ENCODE measurements at regions not wholly inside any gene's neighbourhood (a gene's known extent, or its start where the extent isn't known, plus 50 kb on each side); places are given as distances from the start of the nearest gene placed in this dataset.

GRCh38 chr17:79680318-79680695 is 50.4 kb upstream of the ENPP7 start:
- DNase-seq (ENCODE audit: low spot score) = no peak

- no peak for DNase-seq (ENCODE audit: low spot score)
Observed at GRCh38 chr17:79679631-79680317, 51.0 kb upstream of the ENPP7 start.

- no peak for DNase-seq (ENCODE audit: low spot score)
Observed at GRCh38 chr17:79678736-79679255, 51.9 kb upstream of the ENPP7 start.

- DNase-seq (ENCODE audit: low spot score) = no peak
Observed at GRCh38 chr17:79678091-79678735, 52.5 kb upstream of the ENPP7 start.

- no peak for DNase-seq (ENCODE audit: low spot score)
Observed at GRCh38 chr17:79677646-79678045, 53.1 kb upstream of the ENPP7 start.

GRCh38 chr17:79676796-79677195 is 53.9 kb upstream of the ENPP7 start:
- no peak for DNase-seq (ENCODE audit: low spot score)

GRCh38 chr17:79675413-79675725 is 55.4 kb upstream of the ENPP7 start:
- no peak for DNase-seq (ENCODE audit: low spot score)

GRCh38 chr17:79674506-79675412 is 56.0 kb upstream of the ENPP7 start:
- no peak for DNase-seq (ENCODE audit: low spot score)

GRCh38 chr17:79673517-79673916 is 57.2 kb upstream of the ENPP7 start:
- DNase-seq (ENCODE audit: low spot score) = no peak

- no peak for DNase-seq (ENCODE audit: low spot score)
Observed at GRCh38 chr17:79672496-79672895, 58.2 kb upstream of the ENPP7 start.

GRCh38 chr17:79671085-79671694 is 59.6 kb upstream of the ENPP7 start:
- no peak for DNase-seq (ENCODE audit: low spot score)

GRCh38 chr17:79670537-79671084 is 59.8 kb upstream of the RBFOX3 start:
- no peak for DNase-seq (ENCODE audit: low spot score)

- DNase-seq (ENCODE audit: low spot score) = no peak
Observed at GRCh38 chr17:79669861-79670260, 59.0 kb upstream of the RBFOX3 start.

- no peak for DNase-seq (ENCODE audit: low spot score)
Observed at GRCh38 chr17:79668344-79669250, 57.7 kb upstream of the RBFOX3 start.

GRCh38 chr17:79667746-79668145 is 56.9 kb upstream of the RBFOX3 start:
- DNase-seq (ENCODE audit: low spot score) = no peak

GRCh38 chr17:79667121-79667715 is 56.4 kb upstream of the RBFOX3 start:
- no peak for DNase-seq (ENCODE audit: low spot score)

- DNase-seq (ENCODE audit: low spot score) = no peak
Observed at GRCh38 chr17:79666111-79666510, 55.3 kb upstream of the RBFOX3 start.

GRCh38 chr17:79664930-79665737 is 54.3 kb upstream of the RBFOX3 start:
- peak; percentile 88 for DNase-seq (ENCODE audit: low spot score)

- DNase-seq (ENCODE audit: low spot score) = no peak
Observed at GRCh38 chr17:79661292-79662041, 50.6 kb upstream of the RBFOX3 start.
